HG02610 (cell line): ENCODE measurements at regions not wholly inside any gene's neighbourhood (a gene's known extent, or its start where the extent isn't known, plus 50 kb on each side); places are given as distances from the start of the nearest gene placed in this dataset.

Experiments
- ATAC-seq: cut with Tn5 transposase; IDR thresholded peaks from one replicate; pipeline ENCODE4 v1.9.1; 2021; ENCODE audit warnings: mild to moderate bottlenecking, moderate library complexity; ENCODE audit not compliant: unreplicated experiment

GRCh38 chr13:89269737-89270136, 1598.6 kb downstream of the SLITRK5 start:
- ATAC-seq = no peak

- no peak for ATAC-seq
Observed at GRCh38 chr13:89270736-89271135, 1599.6 kb downstream of the SLITRK5 start.

- ATAC-seq = no peak
Observed at GRCh38 chr13:89279374-89279773, 1608.2 kb downstream of the SLITRK5 start.

GRCh38 chr13:89281331-89281730, 1610.2 kb downstream of the SLITRK5 start:
- no peak for ATAC-seq

- no peak for ATAC-seq
Observed at GRCh38 chr13:89282241-89282640, 1611.1 kb downstream of the SLITRK5 start.

GRCh38 chr13:89287381-89287780, 1616.2 kb downstream of the SLITRK5 start:
- ATAC-seq = no peak

- no peak for ATAC-seq
Observed at GRCh38 chr13:89294115-89294867, 1623.1 kb downstream of the SLITRK5 start.

- peak; percentile 97 for ATAC-seq
Observed at GRCh38 chr13:89307278-89307677, 1636.1 kb downstream of the SLITRK5 start.

- no peak for ATAC-seq
Observed at GRCh38 chr13:89310943-89311672, 1639.9 kb downstream of the SLITRK5 start.

GRCh38 chr13:89315287-89315686, 1644.1 kb downstream of the SLITRK5 start:
- no peak for ATAC-seq

GRCh38 chr13:89322466-89322865, 1651.3 kb downstream of the SLITRK5 start:
- ATAC-seq = no peak

- no peak for ATAC-seq
Observed at GRCh38 chr13:89324582-89324981, 1653.4 kb downstream of the SLITRK5 start.

- ATAC-seq = no peak
Observed at GRCh38 chr13:89343165-89343564, 1672.0 kb downstream of the SLITRK5 start.

GRCh38 chr13:89352384-89352783, 1681.2 kb downstream of the SLITRK5 start:
- ATAC-seq = no peak

GRCh38 chr13:89361909-89362308, 1690.7 kb downstream of the SLITRK5 start:
- ATAC-seq = no peak

GRCh38 chr13:89363144-89363543, 1692.0 kb downstream of the SLITRK5 start:
- no peak for ATAC-seq

- ATAC-seq = no peak
Observed at GRCh38 chr13:89372193-89372592, 1701.0 kb downstream of the SLITRK5 start.

- ATAC-seq = no peak
Observed at GRCh38 chr13:89375839-89376238, 1704.7 kb downstream of the SLITRK5 start.

- ATAC-seq = peak; percentile 44
Observed at GRCh38 chr13:89380101-89380500, 1708.9 kb downstream of the SLITRK5 start.

GRCh38 chr13:89382981-89383380, 1711.8 kb downstream of the SLITRK5 start:
- ATAC-seq = no peak

- ATAC-seq = no peak
Observed at GRCh38 chr13:89383891-89384290, 1712.7 kb downstream of the SLITRK5 start.

- no peak for ATAC-seq
Observed at GRCh38 chr13:89393758-89394304, 1722.7 kb downstream of the SLITRK5 start.
